SU-DHL-6 (cell line): ENCODE measurements at regions not wholly inside any gene's neighbourhood (a gene's known extent, or its start where the extent isn't known, plus 50 kb on each side); places are given as distances from the start of the nearest gene placed in this dataset.

Experiments used
- H2AFZ ChIP-seq: fragments of 200-600 bp; sonication (generic); 2 replicates; pipeline ENCODE4 v1.6.1; 2014; ENCODE audit warnings: low read depth, mild to moderate bottlenecking, moderate library complexity, mixed read lengths, antibody characterized with exemption, low read length; ENCODE audit not compliant: severe bottlenecking
- H3F3A ChIP-seq: fragments of 200-600 bp; shearing (Covaris generic); 2 replicates; pipeline ENCODE4 v1.6.0; 2016; ENCODE audit warnings: antibody characterized with exemption, mild to moderate bottlenecking; ENCODE audit not compliant: insufficient read depth
- H3K27ac ChIP-seq: fragments of 200-600 bp; sonication (generic); 2 replicates; pipeline ENCODE4 v1.5.1; 2016; ENCODE audit warnings: low read depth, mild to moderate bottlenecking, low read length, moderate library complexity, mixed read lengths
- H3K27me3 ChIP-seq: fragments of 200-600 bp; sonication (generic), shearing (Covaris generic); 2 replicates; pipeline ENCODE4 v1.6.0; 2014; ENCODE audit warnings: mild to moderate bottlenecking, low read length
- H3K36me3 ChIP-seq: fragments of 200-600 bp; sonication (generic); 2 replicates; pipeline ENCODE4 v1.6.1; 2014; ENCODE audit warnings: mild to moderate bottlenecking, low read length, mixed read lengths
- H3K4me2 ChIP-seq: fragments of 300-600, 200-600 bp; shearing (Covaris generic), sonication (generic); 2 replicates; pipeline ENCODE4 v1.6.0; 2014; ENCODE audit warnings: low read length, low read depth, mild to moderate bottlenecking; ENCODE audit not compliant: poor library complexity, severe bottlenecking
- H3K4me3 ChIP-seq: fragments of 200-600 bp; sonication (generic); 2 replicates; pipeline ENCODE4 v1.5.1; 2014; ENCODE audit warnings: antibody characterized with exemption, low read length, mild to moderate bottlenecking, mixed read lengths; ENCODE audit not compliant: insufficient read depth, poor library complexity, severe bottlenecking
- H3K79me2 ChIP-seq: fragments of 200-600 bp; sonication (generic); 2 replicates; pipeline ENCODE4 v1.6.1; 2014; ENCODE audit warnings: mild to moderate bottlenecking, low read length, moderate library complexity; ENCODE audit not compliant: insufficient read depth
- H3K9ac ChIP-seq: fragments of 200-600 bp; sonication (generic); 2 replicates; pipeline ENCODE4 v1.7.0; 2014; ENCODE audit warnings: mild to moderate bottlenecking, low read length
- H3K9me2 ChIP-seq: fragments of 200-600 bp; sonication (generic); replicated peaks from 2 replicates; pipeline ENCODE4 v1.6.1; 2014; ENCODE audit warnings: low read length; ENCODE audit not compliant: insufficient read depth
- H3K9me3 ChIP-seq: fragments of 200-600 bp; sonication (generic); 2 replicates; pipeline ENCODE4 v1.6.1; 2014; ENCODE audit warnings: low read length, mixed read lengths; ENCODE audit not compliant: insufficient read depth
- H4K20me1 ChIP-seq: fragments of 200-600 bp; sonication (generic); 2 replicates; pipeline ENCODE4 v1.6.1; 2014; ENCODE audit warnings: low read depth, mild to moderate bottlenecking, antibody characterized with exemption, low read length, moderate library complexity, mixed read lengths
- CTCF ChIP-seq: fragments of 200-600 bp; sonication (generic); IDR thresholded peaks from one replicate; pipeline ENCODE4 v1.5.1; 2017; ENCODE audit warnings: antibody characterized with exemption, mild to moderate bottlenecking, low read length, moderate library complexity; ENCODE audit not compliant: insufficient read depth, poor library complexity, severe bottlenecking
- EZH2phosphoT487 ChIP-seq: fragments of 200-600 bp; sonication (generic), shearing (Covaris generic); conservative IDR thresholded peaks from 2 replicates; pipeline ENCODE4 v1.6.1; 2018; ENCODE audit warnings: mild to moderate bottlenecking, antibody characterized with exemption, low read length, moderate library complexity, mixed read lengths

GRCh38 chr1:191306916-191307315 lies 829.3 kb upstream of the BRINP3 start:
- TF ChIP-seq CTCF (no peak), EZH2phosphoT487 (no peak)
- Histone ChIP-seq H2AFZ (no peak overlapping the region), H3K79me2 (no peaks in the 10 kb centered on the region), H3K9ac (no peak overlapping the region), H3K27ac (no peak overlapping the region), H3K9me3 (peaks cover 8% of the 10 kb centered on the region; the same call in 1 of the 2 replicates), H3K4me2 (no peak overlapping the region), H4K20me1 (no peaks in the 10 kb centered on the region), H3K27me3 (no peaks in the 10 kb centered on the region), H3F3A (no peaks in the 10 kb centered on the region), H3K9me2 (no peaks in the 10 kb centered on the region), H3K36me3 (no peaks in the 10 kb centered on the region), H3K4me3 (no peak overlapping the region)

- Histone ChIP-seq H3K4me3 (no peak overlapping the region), H3F3A (no peaks in the 10 kb centered on the region), H3K27me3 (no peaks in the 10 kb centered on the region), H3K9me3 (no peaks in the 10 kb centered on the region), H3K36me3 (no peaks in the 10 kb centered on the region), H2AFZ (no peak overlapping the region), H3K27ac (no peak overlapping the region), H4K20me1 (no peaks in the 10 kb centered on the region), H3K9me2 (no peaks in the 10 kb centered on the region), H3K9ac (no peak overlapping the region), H3K4me2 (no peak overlapping the region), H3K79me2 (no peaks in the 10 kb centered on the region)
- TF ChIP-seq CTCF (no peak), EZH2phosphoT487 (no peak)
These were observed 838.2 kb upstream of the RGS18 start for GRCh38 chr1:191320062-191320461.

GRCh38 chr1:191327868-191328267 lies 830.4 kb upstream of the RGS18 start:
- H3F3A ChIP-seq, result no peaks in the 10 kb centered on the region
- H3K36me3 ChIP-seq, result no peaks in the 10 kb centered on the region
- no peaks in the 10 kb centered on the region for H3K79me2 ChIP-seq
- H3K9me2 ChIP-seq, result no peaks in the 10 kb centered on the region
- no peaks in the 10 kb centered on the region for H3K27me3 ChIP-seq
- no peaks in the 10 kb centered on the region for H4K20me1 ChIP-seq
- no peak overlapping the region for H3K27ac ChIP-seq
- no peak overlapping the region for H3K4me2 ChIP-seq
- no peak overlapping the region for H3K9ac ChIP-seq
- TF ChIP-seq CTCF (no peak), EZH2phosphoT487 (no peak)
- peak overlapping the region; percentile 54 for H2AFZ ChIP-seq
- H3K4me3 ChIP-seq, result no peak overlapping the region
- H3K9me3 ChIP-seq, result no peaks in the 10 kb centered on the region
